Stimulated activated CD8-positive, alpha-beta memory T cell treated with anti-CD3 and anti-CD28 coated beads, Interleukin-2, amount 100 ng/mL, for 1 hour (primary cell): ENCODE measurements at regions not wholly inside any gene's neighbourhood (a gene's known extent, or its start where the extent isn't known, plus 50 kb on each side); places are given as distances from the start of the nearest gene placed in this dataset.
"Not testable (repeated sequence)": the region's sequence is repeated elsewhere in the genome, so short reads cannot be mapped to it uniquely, and the experiment has no call there.

Source experiments
- DNase-seq, 2 donors: peaks; one replicate each; pipeline ENCODE4 v3.0.0-alpha.2; 2020; ENCODE audit warnings: low read depth in 2 of 2

GRCh38 chr15:77944002-77944867 lies 133.3 kb downstream of the TBC1D2B start:
- DNase-seq: no peak

GRCh38 chr15:77942611-77943211 lies 134.8 kb downstream of the TBC1D2B start:
- DNase-seq: no peak

- not testable (repeated sequence) for DNase-seq
Observed at GRCh38 chr15:77941090-77941827, 136.3 kb downstream of the TBC1D2B start.

- no peak for DNase-seq
Observed at GRCh38 chr15:77940381-77940947, 137.0 kb downstream of the TBC1D2B start.

DNA sequence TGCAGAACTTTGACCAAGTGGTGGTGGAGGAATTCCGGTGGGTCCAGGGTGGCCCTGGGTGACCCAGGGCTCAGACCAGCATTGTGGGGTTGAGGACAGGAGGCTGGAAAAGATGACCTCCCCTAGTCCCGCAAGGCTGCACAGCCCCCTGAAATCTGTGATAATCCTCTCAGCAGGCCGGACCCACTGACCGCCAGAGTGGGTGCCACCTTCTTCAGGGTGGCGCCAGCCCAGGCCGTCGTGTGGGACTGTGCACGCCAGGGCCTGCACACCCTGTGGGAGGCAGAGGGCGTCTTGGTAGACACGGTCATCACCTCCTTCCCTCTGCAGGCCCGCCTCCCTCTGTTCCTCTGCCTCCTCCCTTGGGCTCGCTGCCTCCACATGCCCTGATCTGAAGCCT lies 137.7 kb downstream of the TBC1D2B start:
- DNase-seq: no peak

- not testable (repeated sequence) for DNase-seq
Observed at GRCh38 chr15:77939026-77939425, 138.5 kb downstream of the TBC1D2B start.

DNA sequence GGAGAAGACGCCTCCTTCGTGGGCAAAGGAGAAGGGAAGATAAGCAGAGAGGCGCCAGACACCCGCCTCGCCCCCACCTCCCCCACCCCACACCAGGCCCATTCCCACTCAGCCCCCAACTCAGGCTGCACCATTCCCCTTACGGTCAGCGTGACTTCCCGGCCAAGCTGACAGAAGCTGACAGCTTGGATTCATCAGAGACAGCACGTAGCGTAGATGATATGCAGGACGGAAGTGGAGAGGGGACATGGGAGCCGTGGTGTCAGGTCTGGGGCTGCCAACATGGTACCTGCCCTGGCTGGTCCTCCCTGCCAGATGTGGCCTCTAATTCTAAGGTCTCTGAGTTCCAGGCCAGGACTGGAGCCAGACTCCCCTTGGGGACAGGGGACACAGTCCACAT lies 139.0 kb downstream of the TBC1D2B start:
- DNase-seq: not testable (repeated sequence)

DNA sequence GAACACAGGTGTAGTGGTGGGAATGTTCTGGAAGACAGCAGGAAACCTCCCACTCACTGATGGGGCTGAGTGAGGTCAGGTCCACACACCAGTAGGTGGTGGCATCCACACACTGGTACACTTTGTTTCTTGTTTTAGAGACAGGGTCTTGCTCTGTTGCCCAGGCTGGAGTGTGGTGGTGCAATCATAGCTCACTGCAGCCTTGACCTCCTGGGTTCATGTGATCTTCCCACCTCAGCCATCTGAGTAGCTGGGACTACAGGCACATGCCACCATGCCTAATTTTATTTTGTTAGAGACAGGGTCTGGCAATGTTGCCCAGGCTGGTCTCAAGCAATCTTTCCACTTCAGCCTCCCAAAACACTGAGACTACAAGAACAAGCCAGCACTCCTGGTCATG lies 140.9 kb downstream of the TBC1D2B start:
- not testable (repeated sequence) for DNase-seq

- DNase-seq: not testable (repeated sequence)
Observed at GRCh38 chr15:77934516-77934915, 143.0 kb downstream of the TBC1D2B start.

DNA sequence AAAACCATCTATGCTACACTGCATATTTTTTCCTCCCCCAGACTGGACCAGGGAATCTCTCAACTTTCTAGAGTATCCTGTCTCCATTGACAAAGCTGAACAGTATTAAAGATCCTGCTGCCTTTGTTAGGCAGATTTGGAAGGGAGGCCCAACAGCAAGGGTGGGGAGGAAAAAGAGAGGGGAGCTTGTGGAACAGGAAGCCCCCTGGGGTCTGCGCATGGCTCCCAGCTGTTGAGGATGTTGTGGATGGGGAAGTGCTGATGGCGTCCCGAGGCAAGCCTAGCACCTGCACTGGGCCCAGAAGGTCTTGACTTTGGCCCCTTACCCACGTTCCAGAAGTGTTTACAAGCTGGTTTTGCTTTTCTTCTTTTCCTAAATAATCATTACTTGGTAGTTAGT lies 146.6 kb downstream of the TBC1D2B start:
- DNase-seq: not testable (repeated sequence)

GRCh38 chr15:77930490-77930889 lies 147.0 kb downstream of the TBC1D2B start:
- DNase-seq: not testable (repeated sequence)

GRCh38 chr15:77926789-77927188 lies 150.7 kb downstream of the TBC1D2B start:
- not testable (repeated sequence) for DNase-seq

GRCh38 chr15:77926296-77926695 lies 151.2 kb downstream of the TBC1D2B start:
- DNase-seq: not testable (repeated sequence)

DNA sequence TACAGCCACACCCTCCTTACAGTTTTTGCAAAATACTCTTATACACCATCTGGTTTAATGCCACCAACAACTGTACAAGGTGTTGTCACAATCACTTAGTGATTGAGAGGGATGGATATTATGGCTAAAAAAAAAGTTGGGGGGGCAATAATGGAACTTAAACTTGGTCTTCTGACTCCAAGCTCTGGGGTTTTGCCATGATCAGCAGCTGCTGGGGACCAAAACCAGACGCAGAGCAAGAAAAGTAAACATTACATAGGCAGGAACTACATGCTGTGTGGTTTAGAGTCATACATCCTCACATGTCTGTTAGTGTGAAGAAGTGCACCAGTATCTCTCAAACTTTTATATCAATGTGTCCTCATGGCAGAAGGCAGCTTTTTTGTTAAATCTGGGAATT lies 152.4 kb downstream of the TBC1D2B start:
- not testable (repeated sequence) for DNase-seq

DNA sequence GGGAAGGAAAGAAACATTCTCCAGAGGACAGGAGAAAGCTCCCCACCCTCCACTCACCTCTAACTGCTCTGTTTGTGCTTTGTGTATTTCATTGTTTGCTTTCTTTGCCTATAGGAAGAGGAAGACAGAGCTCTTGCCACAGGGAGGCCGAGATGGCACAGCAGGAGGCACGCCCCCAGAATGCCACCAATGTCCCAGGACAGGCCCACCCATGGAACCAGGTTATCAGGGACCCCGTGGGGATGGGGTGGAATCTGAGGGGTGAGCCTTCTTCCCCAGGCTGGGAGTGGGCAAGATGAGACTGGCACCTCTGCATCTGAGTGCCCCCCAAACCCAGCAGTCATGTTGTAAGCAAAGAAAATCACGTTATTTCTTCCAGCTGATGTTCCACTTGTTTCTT lies 155.8 kb downstream of the TBC1D2B start:
- DNase-seq: no peak

GRCh38 chr15:77916966-77917635 lies 160.4 kb downstream of the TBC1D2B start:
- DNase-seq: not testable (repeated sequence)

DNA sequence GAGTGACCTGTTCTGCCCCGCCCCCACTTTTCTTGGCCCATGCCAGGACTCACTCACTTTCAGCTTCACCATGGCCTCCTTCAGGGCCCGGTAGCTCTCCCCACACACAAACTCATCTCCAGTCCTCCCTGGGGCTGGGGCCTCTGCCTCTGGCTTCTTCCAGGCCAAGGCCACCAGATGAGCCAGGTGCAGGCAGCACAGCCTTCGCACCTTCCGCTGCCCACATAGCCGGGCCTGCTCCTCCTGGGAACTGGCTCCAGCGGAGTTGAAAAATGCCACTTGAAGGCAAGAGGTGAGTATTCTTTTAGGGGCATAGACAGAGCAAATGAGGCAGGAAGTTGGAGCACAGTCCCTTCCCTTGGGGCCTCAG lies 161.6 kb downstream of the TBC1D2B start:
- DNase-seq: not testable (repeated sequence)

DNA sequence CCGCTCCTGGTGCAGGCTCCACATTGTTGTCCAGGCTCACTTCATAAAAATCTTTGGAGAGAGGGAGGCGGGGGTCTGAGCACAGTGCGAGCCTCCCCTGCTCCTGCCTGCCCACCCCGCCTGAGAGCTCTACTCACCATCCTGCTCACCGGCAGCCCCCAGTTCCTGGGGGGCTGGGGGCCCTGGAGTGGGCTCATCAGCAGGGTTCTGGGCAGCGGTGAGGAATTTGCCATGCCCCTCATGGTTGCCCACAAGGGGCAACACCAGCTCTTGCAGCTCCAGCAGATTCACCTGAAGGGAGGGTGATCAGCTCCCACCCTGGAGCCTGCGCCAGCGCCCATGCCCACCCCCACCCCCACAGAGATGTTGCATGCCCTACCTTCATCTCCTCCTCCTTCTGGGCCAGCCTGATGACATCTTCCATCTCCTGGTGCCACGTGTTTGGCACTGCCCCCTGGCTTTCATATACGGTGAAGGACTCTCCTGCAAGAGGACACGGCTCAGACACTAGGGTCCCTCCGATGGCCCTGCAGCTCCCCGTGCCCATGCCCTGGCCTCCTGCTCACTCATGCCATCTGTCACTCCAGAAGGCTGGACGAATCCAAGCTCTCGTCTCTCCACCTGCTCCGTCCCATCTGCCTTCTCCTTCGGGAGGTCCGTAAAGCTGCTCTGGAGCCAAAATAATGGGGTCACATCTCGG lies 162.1 kb downstream of the TBC1D2B start:
- no peak for DNase-seq

- DNase-seq: not testable (repeated sequence)
Observed at GRCh38 chr15:77914531-77914930, 163.0 kb downstream of the TBC1D2B start.

DNA sequence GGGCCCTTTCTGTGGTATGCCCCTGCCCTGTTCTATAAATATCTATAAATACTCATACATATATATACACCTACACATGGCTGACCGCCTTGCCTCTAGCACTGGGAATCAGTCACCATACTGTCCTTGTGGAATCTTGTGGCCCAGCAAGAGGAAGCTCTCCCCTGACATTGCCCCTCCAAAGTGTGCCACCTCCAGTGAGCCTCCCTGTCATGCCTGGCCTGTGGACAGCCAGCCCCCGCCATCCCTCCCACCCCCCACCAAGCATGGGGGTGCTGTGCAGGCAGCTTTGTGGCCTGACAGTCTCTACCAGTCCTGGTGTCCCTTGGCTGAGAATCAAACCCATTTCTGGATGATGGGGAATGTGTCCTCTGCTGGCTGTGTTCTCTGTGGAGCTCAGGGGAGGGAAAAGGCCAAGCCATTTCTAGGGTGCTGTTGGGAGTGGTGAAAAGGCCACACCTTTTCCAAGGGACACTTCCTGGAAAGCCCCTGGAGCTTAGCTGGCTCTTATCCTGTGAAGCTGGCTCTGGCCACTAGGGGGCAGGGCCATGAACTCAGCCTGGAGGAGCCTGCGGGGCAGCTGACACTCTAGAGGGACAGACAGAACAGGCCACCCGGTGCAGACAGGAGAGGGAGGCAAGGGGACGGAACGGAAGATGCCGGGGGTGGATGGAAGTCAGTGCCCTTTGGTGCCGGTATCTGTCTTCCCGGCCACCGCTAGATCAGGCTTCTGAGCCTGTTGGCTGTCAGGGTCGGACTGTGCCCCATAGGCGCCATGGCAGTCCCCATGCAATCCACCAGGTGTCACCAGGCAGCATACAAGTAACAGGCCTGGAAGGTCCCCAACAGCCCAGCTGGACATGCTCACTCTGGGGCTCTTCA lies 167.2 kb downstream of the TBC1D2B start:
- peak; percentile 38 to 53 for DNase-seq
